NCI-H2081 (cell line): ENCODE measurements at regions not wholly inside any gene's neighbourhood (a gene's known extent, or its start where the extent isn't known, plus 50 kb on each side); places are given as distances from the start of the nearest gene placed in this dataset.

ENCODE experiments used
- DNase-seq, 2 experiments: peaks; one replicate each; lab custom pipeline; 2025; lab: John Stamatoyannopoulos, UW

- no peak for DNase-seq
Observed at GRCh38 chr3:117074826-117075225, 365.2 kb downstream of the TUSC7 start.

GRCh38 chr3:117079997-117080396 is 370.4 kb downstream of the TUSC7 start:
- no peak for DNase-seq

- no peak for DNase-seq
Observed at GRCh38 chr3:117080872-117081271, 371.3 kb downstream of the TUSC7 start.

- no peak for DNase-seq
Observed at GRCh38 chr3:117084277-117084676, 374.7 kb downstream of the TUSC7 start.

GRCh38 chr3:117084739-117085270 is 375.2 kb downstream of the TUSC7 start:
- DNase-seq, result no peak

- DNase-seq, result no peak
Observed at GRCh38 chr3:117091676-117092075, 382.1 kb downstream of the TUSC7 start.

GRCh38 chr3:117096549-117096948 is 387.0 kb downstream of the TUSC7 start:
- DNase-seq, result no peak

GRCh38 chr3:117097351-117097750 is 387.8 kb downstream of the TUSC7 start:
- DNase-seq, result no peak

GRCh38 chr3:117101697-117102096 is 392.1 kb downstream of the TUSC7 start:
- DNase-seq, result no peak

GRCh38 chr3:117102426-117102825 is 392.8 kb downstream of the TUSC7 start:
- no peak for DNase-seq

GRCh38 chr3:117103675-117104074 is 394.1 kb downstream of the TUSC7 start:
- no peak for DNase-seq

- DNase-seq, result no peak
Observed at GRCh38 chr3:117104381-117104780, 394.8 kb downstream of the TUSC7 start.

GRCh38 chr3:117104792-117105191 is 395.2 kb downstream of the TUSC7 start:
- DNase-seq, result no peak

- DNase-seq, result no peak
Observed at GRCh38 chr3:117105686-117106085, 396.1 kb downstream of the TUSC7 start.

GRCh38 chr3:117106396-117106795 is 396.8 kb downstream of the TUSC7 start:
- no peak for DNase-seq

- DNase-seq, result no peak
Observed at GRCh38 chr3:117107946-117108345, 398.4 kb downstream of the TUSC7 start.

GRCh38 chr3:117109178-117109577 is 399.6 kb downstream of the TUSC7 start:
- no peak for DNase-seq

GRCh38 chr3:117114517-117115265 is 405.1 kb downstream of the TUSC7 start:
- no peak for DNase-seq

GRCh38 chr3:117117188-117117936 is 407.8 kb downstream of the TUSC7 start:
- DNase-seq, result no peak

GRCh38 chr3:117118604-117119003 is 409.0 kb downstream of the TUSC7 start:
- no peak for DNase-seq

GRCh38 chr3:117120014-117120413 is 410.4 kb downstream of the TUSC7 start:
- DNase-seq, result no peak

- DNase-seq, result no peak
Observed at GRCh38 chr3:117122609-117123008, 413.0 kb downstream of the TUSC7 start.

GRCh38 chr3:117126460-117126859 is 416.9 kb downstream of the TUSC7 start:
- DNase-seq, result no peak
